Activated naive CD8-positive, alpha-beta T cell treated with anti-CD3 and anti-CD28 coated beads, Interleukin-2, amount 50 U/mL, for 16 hours (primary cell): ENCODE measurements at regions not wholly inside any gene's neighbourhood (a gene's known extent, or its start where the extent isn't known, plus 50 kb on each side); places are given as distances from the start of the nearest gene placed in this dataset.
"Not testable (repeated sequence)": the region's sequence is repeated elsewhere in the genome, so short reads cannot be mapped to it uniquely, and the experiment has no call there.

Experiments used
- DNase-seq: peaks from one replicate; pipeline ENCODE4 v3.0.0-alpha.2; 2020; ENCODE audit warnings: low read depth, low spot score

- DNase-seq, result no peak
These were observed 124.3 kb upstream of the IGF1R start for GRCh38 chr15:98523912-98524662.

- DNase-seq, result no peak
These were observed 123.3 kb upstream of the IGF1R start for GRCh38 chr15:98524838-98525660.

DNA sequence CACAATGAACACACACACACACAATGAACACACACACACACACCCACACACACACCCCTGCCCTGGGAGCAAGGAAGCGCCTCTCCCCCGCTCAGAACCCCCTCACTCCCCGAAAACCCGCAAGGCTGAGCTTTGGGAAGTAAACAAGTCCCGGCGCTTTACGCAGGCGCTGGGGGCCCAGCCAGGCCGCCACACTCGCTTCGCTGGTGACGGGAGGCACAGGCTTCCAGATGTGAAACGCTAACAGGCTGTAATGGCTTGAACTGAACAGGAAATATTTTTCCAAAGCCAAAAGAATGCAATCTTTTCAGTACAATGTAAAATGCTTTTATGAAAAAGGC lies 122.7 kb upstream of the IGF1R start:
- DNase-seq, result no peak

DNA sequence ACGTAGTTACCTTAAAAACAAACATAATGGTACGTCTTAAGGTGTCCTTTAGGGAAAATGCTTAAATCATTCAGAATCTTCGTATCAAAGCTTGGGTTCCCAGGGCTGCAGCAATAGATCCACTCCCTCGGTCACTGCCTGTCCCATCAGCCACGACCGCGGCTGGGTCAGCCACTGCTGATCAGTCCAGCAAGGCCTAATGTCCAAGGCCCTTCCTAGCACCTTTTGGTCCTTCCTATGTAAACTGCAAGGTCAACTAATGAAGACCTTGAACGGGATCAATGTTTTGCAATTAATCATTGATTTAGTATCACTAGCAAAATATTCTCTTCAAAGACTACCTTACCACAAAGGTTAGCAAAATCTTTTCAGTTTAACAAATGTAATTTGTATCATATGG lies 122.2 kb upstream of the IGF1R start:
- no peak for DNase-seq

DNA sequence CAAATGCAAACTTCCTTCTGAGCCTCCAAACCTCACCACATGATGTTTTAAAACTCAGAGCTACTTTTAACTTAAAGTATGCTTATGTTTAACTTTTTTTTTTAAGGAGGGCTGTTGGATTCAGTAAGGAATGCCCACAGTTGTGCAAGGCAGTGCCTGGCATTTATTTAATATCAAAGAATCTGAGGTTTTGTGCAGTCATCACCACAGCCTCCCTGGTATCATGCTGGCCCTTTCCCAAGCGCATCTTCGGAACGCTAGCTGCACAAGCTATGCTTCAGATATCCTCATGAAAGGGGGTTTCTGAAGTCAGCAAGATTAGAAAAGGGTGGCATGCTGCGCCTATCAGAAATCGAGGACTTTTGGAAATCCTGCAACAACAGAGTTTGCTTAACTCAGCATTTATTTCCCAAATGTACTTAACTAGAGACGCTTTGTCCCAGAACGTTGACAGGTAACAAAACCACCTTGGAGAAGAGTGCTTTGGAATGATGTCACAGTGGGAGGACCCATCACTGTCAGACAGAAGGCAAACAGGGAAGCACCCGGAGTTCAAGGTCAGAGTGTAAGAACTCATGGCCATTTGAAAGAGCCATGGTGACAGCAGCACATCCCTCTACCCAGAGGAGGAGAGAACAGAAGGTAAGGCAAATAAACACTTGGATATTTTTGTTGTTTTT lies 120.2 kb upstream of the IGF1R start:
- DNase-seq, result no peak

- no peak for DNase-seq
These were observed 118.9 kb upstream of the IGF1R start for GRCh38 chr15:98529205-98530145.

- no peak for DNase-seq
These were observed 117.8 kb upstream of the IGF1R start for GRCh38 chr15:98530570-98530969.

- DNase-seq, result no peak
These were observed 116.3 kb upstream of the IGF1R start for GRCh38 chr15:98532063-98532462.

- DNase-seq, result no peak
These were observed 111.4 kb upstream of the IGF1R start for GRCh38 chr15:98536976-98537375.

- no peak for DNase-seq
These were observed 110.8 kb upstream of the IGF1R start for GRCh38 chr15:98537516-98538060.

DNA sequence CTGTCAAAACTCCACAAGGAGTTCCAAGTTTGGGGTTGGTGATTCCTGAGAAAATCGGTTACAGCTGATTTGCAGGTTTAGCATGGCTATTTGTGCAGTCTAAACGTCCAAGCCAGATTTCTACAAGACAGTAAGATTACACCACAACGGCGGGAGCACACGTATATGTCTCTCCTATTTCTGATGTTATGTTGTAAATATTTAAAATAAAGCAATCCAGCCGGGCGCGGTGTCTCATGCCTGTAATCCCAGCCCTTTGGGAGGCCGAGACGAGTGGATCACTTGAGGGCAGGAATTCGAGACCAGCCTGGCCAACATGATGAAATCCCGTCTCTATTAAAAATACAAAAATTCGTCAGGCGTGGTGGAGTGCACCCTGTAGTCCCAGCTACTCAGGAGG lies 106.8 kb upstream of the IGF1R start:
- DNase-seq, result no peak

DNA sequence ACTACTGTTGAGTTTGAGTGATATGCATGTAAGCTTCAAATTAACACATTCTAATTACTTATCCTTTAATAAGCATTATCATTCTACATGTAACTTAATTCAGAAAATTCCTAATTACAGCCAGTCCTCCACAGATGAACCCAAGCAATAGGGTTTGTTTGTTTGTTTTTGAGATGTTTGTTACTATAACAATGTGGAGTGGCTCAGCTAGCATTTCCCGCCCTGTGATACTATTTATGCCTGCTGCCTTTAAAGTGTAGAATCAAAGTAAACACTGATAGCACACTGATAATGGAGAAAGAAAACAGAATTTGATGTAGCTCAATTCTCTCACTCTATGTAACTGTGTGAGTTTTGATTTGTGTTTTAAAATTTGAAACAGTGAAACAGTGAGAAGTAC lies 105.1 kb upstream of the IGF1R start:
- DNase-seq, result no peak

GRCh38 chr15:98546329-98546728 lies 102.0 kb upstream of the IGF1R start:
- DNase-seq, result no peak

DNA sequence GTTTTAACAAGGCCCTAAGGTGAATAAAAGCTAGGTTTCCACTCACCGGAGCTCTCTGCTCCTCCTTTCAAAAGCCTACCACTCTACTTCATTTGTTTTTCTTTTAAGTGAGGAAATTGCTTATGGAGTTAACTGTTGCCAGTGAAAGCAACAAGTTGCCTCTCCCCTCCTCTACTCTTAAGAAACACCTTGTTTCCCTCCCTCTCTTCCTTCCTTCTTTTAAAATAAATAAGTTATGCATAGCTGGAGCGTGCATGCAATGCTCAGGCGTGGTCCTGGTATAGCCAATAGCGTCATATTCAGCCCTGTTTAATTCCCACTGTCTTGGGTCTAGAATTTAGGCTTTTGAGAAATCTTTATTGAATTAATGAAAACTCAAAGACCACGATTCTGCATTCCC lies 101.1 kb upstream of the IGF1R start:
- DNase-seq, result no peak

GRCh38 chr15:98547741-98548138 lies 100.6 kb upstream of the IGF1R start:
- DNase-seq, result no peak

DNA sequence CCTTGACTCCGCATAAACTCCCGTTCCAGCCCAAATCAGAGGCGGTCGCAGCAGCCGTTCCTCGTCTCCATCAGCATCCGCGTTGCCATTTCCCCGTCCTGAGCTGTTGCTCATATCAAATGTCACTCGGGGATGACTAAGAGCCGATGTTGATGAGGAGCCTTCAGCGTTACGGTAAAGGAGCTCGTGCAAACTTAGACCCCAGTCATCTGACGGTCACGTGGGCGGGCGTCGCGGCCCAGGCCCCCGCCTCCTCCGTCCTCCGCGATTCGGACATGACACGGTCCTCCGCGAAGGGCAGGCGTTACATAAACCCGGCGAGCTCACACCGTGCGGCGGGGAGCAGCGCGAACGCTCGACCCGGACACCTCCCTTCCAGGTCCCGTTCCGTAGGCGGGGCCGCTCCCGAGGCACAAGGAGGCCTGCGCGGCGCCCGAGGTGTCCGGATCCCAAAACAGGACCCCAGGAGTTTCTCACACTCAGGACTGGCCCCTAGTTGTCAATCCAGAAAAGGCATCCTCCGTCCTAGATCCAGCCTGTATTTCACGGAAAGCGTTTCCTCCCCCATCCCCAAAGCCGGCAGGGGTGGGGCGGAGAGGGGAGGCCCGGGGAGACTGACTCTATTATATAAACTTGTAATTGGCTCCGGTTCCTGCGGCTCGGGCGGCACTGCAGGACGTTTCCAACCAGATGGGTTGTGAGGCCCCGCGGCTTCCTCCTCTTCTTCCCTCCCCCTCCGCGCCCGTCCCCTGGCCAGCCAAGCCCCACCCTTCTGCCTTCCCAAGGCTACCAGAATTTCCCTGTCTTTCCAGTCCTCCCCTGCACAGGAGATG lies 100.0 kb upstream of the IGF1R start:
- DNase-seq, result peak; percentile 13

DNA sequence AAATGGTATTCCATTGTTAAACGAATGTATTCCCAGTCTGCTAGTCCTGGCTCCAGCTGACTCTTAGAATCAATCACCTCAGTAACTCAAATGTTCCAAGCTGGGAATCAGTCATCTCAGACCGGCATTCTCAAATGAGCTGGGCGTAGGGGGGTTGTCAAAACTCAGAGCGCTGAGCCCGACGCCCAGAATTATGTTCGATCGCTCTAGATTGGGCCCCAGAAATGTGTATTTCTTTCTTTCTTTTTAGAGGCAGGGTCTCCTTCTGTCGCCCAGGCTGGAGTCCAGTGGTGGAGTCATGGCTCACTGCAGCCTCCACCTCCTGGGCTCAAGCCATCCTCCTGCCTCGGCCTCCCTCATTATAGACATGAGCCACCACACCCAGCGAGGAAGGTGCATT lies 99.3 kb upstream of the IGF1R start:
- DNase-seq, result no peak

DNA sequence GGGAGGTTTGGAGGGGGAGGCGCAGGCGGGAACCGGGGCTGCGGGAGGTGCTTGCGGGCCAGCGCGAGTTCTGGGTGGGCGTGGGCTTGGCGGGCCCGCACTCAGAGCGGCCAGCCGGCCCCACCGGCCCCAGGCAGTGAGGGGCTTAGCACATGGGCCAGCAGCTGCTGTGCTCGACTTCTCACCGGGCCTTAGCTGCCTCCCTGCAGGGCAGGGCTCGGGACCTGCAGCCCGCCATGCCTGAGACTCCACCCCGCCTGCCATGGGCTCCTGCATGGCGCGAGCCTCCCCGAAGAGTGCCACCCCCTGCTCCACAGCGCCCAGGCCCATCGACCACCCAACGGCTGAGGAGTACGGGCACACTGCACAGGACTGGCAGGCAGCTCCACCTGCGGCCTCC lies 98.6 kb upstream of the IGF1R start:
- DNase-seq, result no peak

DNA sequence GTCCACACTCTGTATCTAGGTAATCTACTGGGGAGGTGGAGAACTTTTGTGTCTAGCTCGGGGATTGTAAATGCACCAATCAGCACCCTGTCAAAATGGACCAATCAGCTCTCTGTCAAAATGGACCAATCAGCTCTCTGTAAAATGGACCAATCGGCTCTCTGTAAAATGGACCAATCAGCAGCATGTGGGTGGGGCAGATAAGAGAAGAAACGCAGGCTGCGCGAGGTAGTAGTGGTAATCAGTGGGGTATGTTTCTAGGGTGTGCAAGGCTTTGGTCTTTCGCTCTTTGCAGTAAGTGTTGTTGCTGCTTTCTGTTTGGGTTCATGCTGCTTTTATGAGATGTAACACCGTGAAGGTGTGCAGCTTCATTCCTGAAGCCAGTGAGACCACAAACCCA lies 98.0 kb upstream of the IGF1R start:
- not testable (repeated sequence) for DNase-seq

DNA sequence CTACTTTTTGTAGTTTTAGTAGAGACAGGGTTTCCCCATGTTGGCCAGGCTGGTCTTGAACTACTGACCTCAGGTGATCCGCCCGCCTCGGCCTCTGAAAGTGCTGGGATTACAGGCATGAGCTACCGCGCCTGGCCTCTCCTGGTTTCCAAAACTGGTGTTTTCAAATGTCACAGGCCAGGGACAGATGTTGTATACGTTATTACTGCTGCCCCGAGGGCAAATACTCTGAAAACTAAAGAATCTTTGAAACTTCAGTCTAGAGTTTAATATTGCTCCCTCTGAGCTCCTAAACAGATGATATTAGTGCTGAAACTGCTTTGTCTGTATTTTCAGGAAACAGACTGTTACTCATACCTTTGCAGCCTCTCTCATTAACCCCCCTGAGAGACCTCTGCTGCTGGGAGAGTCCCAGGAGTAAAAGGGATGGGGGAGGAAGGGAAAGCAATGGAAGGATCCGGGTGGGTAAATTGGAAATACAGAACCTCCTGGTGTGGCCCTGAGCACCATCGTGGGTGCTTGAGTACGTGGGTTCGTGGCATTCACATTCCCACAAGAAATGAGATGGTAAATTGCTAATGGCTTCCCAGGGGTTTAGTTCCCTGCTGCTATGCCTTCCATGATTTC lies 96.3 kb upstream of the IGF1R start:
- DNase-seq, result no peak
